Mammary epithelial cell (primary cell): ENCODE measurements at regions not wholly inside any gene's neighbourhood (a gene's known extent, or its start where the extent isn't known, plus 50 kb on each side); places are given as distances from the start of the nearest gene placed in this dataset.

Experiments used
- EZH2 ChIP-seq: IDR thresholded peaks from 2 replicates; pipeline ENCODE4 v1.6.1; 2012; ENCODE audit warnings: low read length, inconsistent platforms, borderline replicate concordance
- TF ChIP-seq, protein P1 (sequence below), 2 donors: IDR thresholded peaks in 1 of 2; conservative IDR thresholded peaks in 1 of 2; 2 replicates each; pipeline ENCODE4 v1.5.1; 2011 to 2012; ENCODE audit warnings: inconsistent platforms in 2 of 2, low read length in 2 of 2, mild to moderate bottlenecking in 2 of 2, control low read depth in 1 of 2, low read depth in 1 of 2; ENCODE audit not compliant: insufficient read depth in 1 of 2; ENCODE audit errors: extremely low read depth in 1 of 2

DNA sequence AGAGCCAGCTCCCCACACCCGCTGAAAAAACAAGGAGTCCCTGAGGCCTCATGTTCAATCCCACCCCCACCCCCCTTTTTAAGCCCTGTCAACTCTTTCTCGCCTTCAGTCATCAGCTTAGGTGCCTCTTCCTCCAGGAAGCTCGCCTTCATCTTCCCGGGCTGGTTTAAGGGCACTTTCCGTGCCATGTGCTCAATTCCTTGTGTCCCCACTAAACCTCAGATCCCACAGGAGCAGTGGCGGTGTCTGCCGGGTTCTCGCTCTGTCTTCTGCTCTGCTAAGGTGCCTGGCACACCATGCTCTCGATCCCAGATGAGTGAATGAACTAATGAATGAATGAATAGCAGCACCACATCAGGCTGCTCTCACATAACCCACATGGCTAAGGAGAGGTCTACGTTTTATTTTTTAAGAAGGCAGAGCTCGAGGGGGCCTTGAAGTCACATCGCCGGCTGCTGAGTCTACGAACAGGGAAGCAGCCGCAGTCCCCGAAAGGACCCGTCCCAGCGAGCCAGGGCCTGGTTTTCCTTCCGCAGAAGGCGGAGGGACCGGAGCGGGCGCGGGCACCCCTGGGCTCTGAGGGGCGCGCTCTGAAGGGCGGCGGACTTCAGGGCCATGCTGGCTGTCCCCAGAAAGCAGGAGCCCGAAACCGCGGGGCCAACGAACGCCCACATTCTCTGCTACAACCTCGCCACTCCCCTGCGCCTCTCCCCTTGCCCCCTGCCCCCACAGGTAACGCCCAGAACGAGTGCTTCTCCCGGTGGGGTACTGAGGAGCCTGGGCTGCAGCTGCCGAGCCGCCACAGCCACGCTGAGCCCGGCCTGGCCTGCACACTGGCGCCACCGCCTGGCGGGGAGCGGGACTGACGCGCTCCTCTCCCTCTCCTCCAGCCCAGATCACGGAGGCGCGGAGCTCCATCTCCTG is 73.4 kb upstream of the KCNMA1 start:
- TF ChIP-seq, protein P1, sequence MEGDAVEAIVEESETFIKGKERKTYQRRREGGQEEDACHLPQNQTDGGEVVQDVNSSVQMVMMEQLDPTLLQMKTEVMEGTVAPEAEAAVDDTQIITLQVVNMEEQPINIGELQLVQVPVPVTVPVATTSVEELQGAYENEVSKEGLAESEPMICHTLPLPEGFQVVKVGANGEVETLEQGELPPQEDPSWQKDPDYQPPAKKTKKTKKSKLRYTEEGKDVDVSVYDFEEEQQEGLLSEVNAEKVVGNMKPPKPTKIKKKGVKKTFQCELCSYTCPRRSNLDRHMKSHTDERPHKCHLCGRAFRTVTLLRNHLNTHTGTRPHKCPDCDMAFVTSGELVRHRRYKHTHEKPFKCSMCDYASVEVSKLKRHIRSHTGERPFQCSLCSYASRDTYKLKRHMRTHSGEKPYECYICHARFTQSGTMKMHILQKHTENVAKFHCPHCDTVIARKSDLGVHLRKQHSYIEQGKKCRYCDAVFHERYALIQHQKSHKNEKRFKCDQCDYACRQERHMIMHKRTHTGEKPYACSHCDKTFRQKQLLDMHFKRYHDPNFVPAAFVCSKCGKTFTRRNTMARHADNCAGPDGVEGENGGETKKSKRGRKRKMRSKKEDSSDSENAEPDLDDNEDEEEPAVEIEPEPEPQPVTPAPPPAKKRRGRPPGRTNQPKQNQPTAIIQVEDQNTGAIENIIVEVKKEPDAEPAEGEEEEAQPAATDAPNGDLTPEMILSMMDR (conservative IDR thresholded peaks at IDR 0.05 in 1 of 2, IDR thresholded peaks at IDR 0.05 in 1 of 2; ENCODE audit: extremely low read depth in 1 of 2, insufficient read depth in 1 of 2, low read depth in 1 of 2, low read length in 2 of 2) = peak; percentile 92 to 99
- no peak for TF ChIP-seq EZH2
